Peyer's patch (tissue), 4 donors: ENCODE measurements at regions not wholly inside any gene's neighbourhood (a gene's known extent, or its start where the extent isn't known, plus 50 kb on each side); places are given as distances from the start of the nearest gene placed in this dataset.

Experiments used
- POLR2A ChIP-seq, 2 donors: fragments of 450-650 bp; IDR thresholded peaks; one replicate each; pipeline ENCODE4 v1.5.1; 2017; ENCODE audit warnings: antibody characterized with exemption in 2 of 2, mild to moderate bottlenecking in 2 of 2, moderate library complexity in 2 of 2
- TF ChIP-seq, protein P1 (sequence below), 6 experiments: fragments of 450-650 bp in 4 of 6; fragments of 200-600 bp in 2 of 6; sonication (generic) in 1 of 6; IDR thresholded peaks; one replicate each; pipeline ENCODE4 v1.5.1; 2017 to 2019; ENCODE audit warnings: antibody characterized with exemption in 6 of 6, mild to moderate bottlenecking in 3 of 6, moderate library complexity in 1 of 6

DNA sequence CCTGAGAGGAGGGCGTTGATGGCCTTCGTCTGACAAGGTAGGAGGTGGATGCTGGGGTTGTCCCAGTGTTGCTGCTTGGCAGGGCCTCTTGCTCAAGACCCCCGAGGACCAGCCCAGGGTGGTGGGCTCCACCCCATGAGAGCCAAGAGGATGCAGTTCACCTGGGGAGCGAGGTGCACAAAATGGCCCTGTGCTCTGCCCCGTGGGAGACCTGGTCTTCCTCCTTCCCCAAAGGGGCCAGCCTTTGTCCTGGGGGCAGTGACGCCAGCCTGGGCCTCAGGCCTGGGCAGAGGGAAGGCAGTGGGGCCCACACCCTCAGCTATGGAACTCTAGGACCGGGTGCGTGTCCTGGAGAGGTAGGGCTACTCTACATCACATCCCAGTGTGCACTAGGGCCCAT lies 1233.3 kb downstream of the TBC1D22A start:
- TF ChIP-seq, protein P1, sequence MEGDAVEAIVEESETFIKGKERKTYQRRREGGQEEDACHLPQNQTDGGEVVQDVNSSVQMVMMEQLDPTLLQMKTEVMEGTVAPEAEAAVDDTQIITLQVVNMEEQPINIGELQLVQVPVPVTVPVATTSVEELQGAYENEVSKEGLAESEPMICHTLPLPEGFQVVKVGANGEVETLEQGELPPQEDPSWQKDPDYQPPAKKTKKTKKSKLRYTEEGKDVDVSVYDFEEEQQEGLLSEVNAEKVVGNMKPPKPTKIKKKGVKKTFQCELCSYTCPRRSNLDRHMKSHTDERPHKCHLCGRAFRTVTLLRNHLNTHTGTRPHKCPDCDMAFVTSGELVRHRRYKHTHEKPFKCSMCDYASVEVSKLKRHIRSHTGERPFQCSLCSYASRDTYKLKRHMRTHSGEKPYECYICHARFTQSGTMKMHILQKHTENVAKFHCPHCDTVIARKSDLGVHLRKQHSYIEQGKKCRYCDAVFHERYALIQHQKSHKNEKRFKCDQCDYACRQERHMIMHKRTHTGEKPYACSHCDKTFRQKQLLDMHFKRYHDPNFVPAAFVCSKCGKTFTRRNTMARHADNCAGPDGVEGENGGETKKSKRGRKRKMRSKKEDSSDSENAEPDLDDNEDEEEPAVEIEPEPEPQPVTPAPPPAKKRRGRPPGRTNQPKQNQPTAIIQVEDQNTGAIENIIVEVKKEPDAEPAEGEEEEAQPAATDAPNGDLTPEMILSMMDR (IDR thresholded peaks at IDR 0.05) = no peak
- no peak for TF ChIP-seq POLR2A (IDR thresholded peaks at IDR 0.05)
